Gastrocnemius medialis (tissue), 4 donors: ENCODE measurements at regions not wholly inside any gene's neighbourhood (a gene's known extent, or its start where the extent isn't known, plus 50 kb on each side); places are given as distances from the start of the nearest gene placed in this dataset.

Experiments used
- ATAC-seq, 2 donors: fragments of 150-250 bp; one replicate each; pipeline ENCODE4 v1.9.1; 2016
- DNase-seq, 2 donors: peaks; one replicate each; pipeline ENCODE4 v3.0.0-alpha.2; 2019
- H3K27ac ChIP-seq, 4 donors: fragments of 200-600 bp; sonication (generic); 1 replicate in 1 of 4; 2 replicates in 3 of 4; pipeline ENCODE4 v1.5.1; 2016 to 2018; ENCODE audit warnings: mild to moderate bottlenecking in 2 of 4, moderate library complexity in 1 of 4
- H3K27me3 ChIP-seq, 3 donors: fragments of 200-600 bp; sonication (generic) in 2 of 3; 1 replicate in 1 of 3; 2 replicates in 2 of 3; pipeline versions ENCODE4 v1.5.1 to v1.6.0; 2016 to 2019; ENCODE audit warnings: mild to moderate bottlenecking in 1 of 3, moderate library complexity in 1 of 3
- H3K36me3 ChIP-seq, 2 donors: fragments of 200-600 bp; sonication (generic) in 1 of 2; one replicate each; pipeline ENCODE4 v1.5.1; 2017 to 2018
- H3K4me1 ChIP-seq, 2 donors: fragments of 200-600 bp; sonication (generic) in 1 of 2; one replicate each; pipeline ENCODE4 v1.5.1; 2016 to 2017; ENCODE audit warnings: mild to moderate bottlenecking in 2 of 2
- H3K4me3 ChIP-seq, 4 donors: fragments of 200-600 bp; sonication (generic) in 3 of 4; 1 replicate in 1 of 4; 2 replicates in 3 of 4; pipeline ENCODE4 v1.5.1; 2016 to 2019; ENCODE audit warnings: mild to moderate bottlenecking in 2 of 4
- H3K9me3 ChIP-seq, 3 donors: fragments of 200-600 bp; sonication (generic) in 2 of 3; 1 replicate in 1 of 3; 2 replicates in 2 of 3; pipeline ENCODE4 v1.5.1; 2016 to 2019
- POLR2A ChIP-seq, 2 donors: fragments of 450-650 bp; IDR thresholded peaks; one replicate each; pipeline ENCODE4 v1.6.1; 2017; ENCODE audit warnings: antibody characterized with exemption in 2 of 2, mild to moderate bottlenecking in 2 of 2, moderate library complexity in 2 of 2
- in situ Hi-C, 4 donors: fragments of 200-750 bp; cut with MboI; loops; one replicate each; pipeline versions ENCODE4 v1.15.0 to v1.8.0; 2017; ENCODE audit warnings: low sequenced_read_pairs in 4 of 4
- intact Hi-C: fragments of 100-400 bp; cut with DNase I; formaldehyde crosslinking; loops from one replicate; pipeline ENCODE4 v1.15.1; 2023; ENCODE audit warnings: low total_unique reads
- TF ChIP-seq, protein P1 (sequence below), 5 experiments: fragments of 450-650 bp in 3 of 5; fragments of 200-600 bp in 2 of 5; sonication (generic) in 2 of 5; IDR thresholded peaks in 4 of 5; conservative IDR thresholded peaks in 1 of 5; 1 replicate in 4 of 5; 2 replicates in 1 of 5; pipeline ENCODE4 v1.5.1; 2016 to 2019; ENCODE audit warnings: antibody characterized with exemption in 5 of 5, mild to moderate bottlenecking in 3 of 5, moderate library complexity in 3 of 5

- no peaks in the 10 kb centered on the region for H3K36me3 ChIP-seq
- no peaks in the 10 kb centered on the region for H3K4me1 ChIP-seq
- TF ChIP-seq, protein P1, sequence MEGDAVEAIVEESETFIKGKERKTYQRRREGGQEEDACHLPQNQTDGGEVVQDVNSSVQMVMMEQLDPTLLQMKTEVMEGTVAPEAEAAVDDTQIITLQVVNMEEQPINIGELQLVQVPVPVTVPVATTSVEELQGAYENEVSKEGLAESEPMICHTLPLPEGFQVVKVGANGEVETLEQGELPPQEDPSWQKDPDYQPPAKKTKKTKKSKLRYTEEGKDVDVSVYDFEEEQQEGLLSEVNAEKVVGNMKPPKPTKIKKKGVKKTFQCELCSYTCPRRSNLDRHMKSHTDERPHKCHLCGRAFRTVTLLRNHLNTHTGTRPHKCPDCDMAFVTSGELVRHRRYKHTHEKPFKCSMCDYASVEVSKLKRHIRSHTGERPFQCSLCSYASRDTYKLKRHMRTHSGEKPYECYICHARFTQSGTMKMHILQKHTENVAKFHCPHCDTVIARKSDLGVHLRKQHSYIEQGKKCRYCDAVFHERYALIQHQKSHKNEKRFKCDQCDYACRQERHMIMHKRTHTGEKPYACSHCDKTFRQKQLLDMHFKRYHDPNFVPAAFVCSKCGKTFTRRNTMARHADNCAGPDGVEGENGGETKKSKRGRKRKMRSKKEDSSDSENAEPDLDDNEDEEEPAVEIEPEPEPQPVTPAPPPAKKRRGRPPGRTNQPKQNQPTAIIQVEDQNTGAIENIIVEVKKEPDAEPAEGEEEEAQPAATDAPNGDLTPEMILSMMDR (IDR thresholded peaks at IDR 0.05 in 4 of 5, conservative IDR thresholded peaks at IDR 0.05 in 1 of 5): no peak
- TF ChIP-seq POLR2A (IDR thresholded peaks at IDR 0.05): no peak
- H3K27ac ChIP-seq: no peak overlapping the region
- H3K9me3 ChIP-seq: no peaks in the 10 kb centered on the region
- DNase-seq (no peak), ATAC-seq (no peak)
- in situ Hi-C loops: no loop called here
- H3K4me3 ChIP-seq: no peak overlapping the region
- peaks cover 0 to 10% (median 3%) of the 10 kb centered on the region in 3 donors for H3K27me3 ChIP-seq
- intact Hi-C loops: no loop called here
Measured at GRCh38 chr22:48957311-48957986, 870.2 kb downstream of the BRD1 start.

GRCh38 chr22:48955351-48956311 is 872.0 kb downstream of the BRD1 start:
- Histone ChIP-seq H3K4me1 (no peaks in the 10 kb centered on the region), H3K9me3 (no peaks in the 10 kb centered on the region), H3K27ac (no peak overlapping the region), H3K36me3 (no peaks in the 10 kb centered on the region), H3K4me3 (no peak overlapping the region), H3K27me3 (peaks cover 0 to 3% (median 2%) of the 10 kb centered on the region in 3 donors)
- ATAC-seq (no peak), DNase-seq (no peak)
- no peak for TF ChIP-seq POLR2A (IDR thresholded peaks at IDR 0.05)
- TF ChIP-seq, protein P1 (IDR thresholded peaks at IDR 0.05 in 4 of 5, conservative IDR thresholded peaks at IDR 0.05 in 1 of 5): no peak
- intact Hi-C loops (no loop called here), in situ Hi-C loops (no loop called here)

DNA sequence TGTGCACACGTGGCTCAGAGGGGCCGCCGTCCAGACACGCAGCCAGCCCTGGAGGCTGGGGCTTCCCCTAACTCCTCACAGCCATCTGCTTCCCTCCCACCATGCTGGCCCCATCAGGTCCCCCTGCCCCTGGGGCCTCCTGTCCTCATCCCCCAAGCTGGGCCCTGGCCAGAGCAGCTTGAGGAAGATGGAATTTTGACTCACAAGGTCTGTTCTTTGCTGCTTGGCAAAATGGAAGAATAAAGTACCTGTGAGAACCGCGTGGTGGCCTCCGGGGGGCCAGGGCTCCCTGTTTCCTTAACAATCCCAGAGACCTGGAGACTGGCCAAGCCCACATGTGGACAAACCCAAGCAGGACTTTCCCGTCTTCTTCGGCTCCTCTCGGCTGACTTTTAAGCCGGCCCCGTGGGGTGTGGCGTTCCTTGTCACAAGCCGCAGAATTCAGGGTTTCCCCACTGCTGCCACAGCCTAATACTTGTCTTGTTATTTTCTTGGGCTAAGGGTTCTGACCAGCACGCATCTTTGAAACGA is 872.8 kb downstream of the BRD1 start:
- ATAC-seq (no peak), DNase-seq (no peak)
- Histone ChIP-seq H3K9me3 (no peaks in the 10 kb centered on the region), H3K27ac (no peak overlapping the region), H3K36me3 (no peaks in the 10 kb centered on the region), H3K4me1 (no peaks in the 10 kb centered on the region), H3K4me3 (no peak overlapping the region), H3K27me3 (peaks cover 0 to 3% (median 2%) of the 10 kb centered on the region in 3 donors)
- intact Hi-C loops: no loop called here
- TF ChIP-seq, protein P1 (IDR thresholded peaks at IDR 0.05 in 4 of 5, conservative IDR thresholded peaks at IDR 0.05 in 1 of 5): no peak
- no peak for TF ChIP-seq POLR2A (IDR thresholded peaks at IDR 0.05)
- in situ Hi-C loops: no loop called here

DNA sequence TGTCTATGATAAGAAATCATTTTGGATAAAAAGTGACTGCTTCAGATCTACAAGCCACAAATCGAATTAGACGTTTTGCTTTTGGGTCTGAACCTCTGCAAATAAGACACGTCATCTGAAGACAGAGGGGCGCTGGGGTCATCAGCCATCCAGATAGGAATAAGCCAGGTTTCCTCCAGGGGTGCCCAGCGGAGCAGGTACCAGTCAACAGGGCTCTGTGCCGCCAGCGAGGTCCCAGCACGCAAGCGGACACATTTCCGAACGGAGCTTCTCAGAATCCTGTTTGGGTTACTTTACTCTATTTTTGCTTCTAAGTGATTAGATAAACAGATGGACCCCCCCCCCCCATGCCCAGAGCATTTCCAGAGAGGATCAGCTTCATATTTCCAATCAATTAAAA is 873.8 kb downstream of the BRD1 start:
- in situ Hi-C loops (no loop called here), intact Hi-C loops (no loop called here)
- no peak for ATAC-seq
- TF ChIP-seq, protein P1 (IDR thresholded peaks at IDR 0.05 in 4 of 5, conservative IDR thresholded peaks at IDR 0.05 in 1 of 5): no peak
- TF ChIP-seq POLR2A (IDR thresholded peaks at IDR 0.05): no peak
- DNase-seq: no peak
- no peaks in the 10 kb centered on the region for H3K4me1 ChIP-seq
- no peaks in the 10 kb centered on the region for H3K9me3 ChIP-seq
- no peaks in the 10 kb centered on the region for H3K36me3 ChIP-seq
- H3K27me3 ChIP-seq: peaks cover 0 to 3% (median 2%) of the 10 kb centered on the region in 3 donors
- no peak overlapping the region for H3K4me3 ChIP-seq
- H3K27ac ChIP-seq: no peak overlapping the region
